Smooth muscle cell (in vitro differentiated cells): ENCODE measurements at regions not wholly inside any gene's neighbourhood (a gene's known extent, or its start where the extent isn't known, plus 50 kb on each side); places are given as distances from the start of the nearest gene placed in this dataset.

Experiments used
- DNase-seq: peaks from one replicate; lab custom pipeline; 2025; ENCODE audit not compliant: unreplicated experiment; lab: John Stamatoyannopoulos, UW
- H2AFZ ChIP-seq: fragments of 200-600 bp; sonication (generic); 2 replicates; pipeline ENCODE4 v1.6.0; 2016; ENCODE audit warnings: antibody characterized with exemption, low read depth, mild to moderate bottlenecking
- H3F3A ChIP-seq: fragments of 200-600 bp; sonication (generic); 2 replicates; pipeline ENCODE4 v1.6.0; 2017; ENCODE audit warnings: antibody characterized with exemption, low read depth
- H3K27ac ChIP-seq: fragments of 200-600 bp; sonication (generic); 2 replicates; pipeline ENCODE4 v1.5.1; 2016; ENCODE audit warnings: low read depth, mild to moderate bottlenecking
- H3K27me3 ChIP-seq: fragments of 200-600 bp; sonication (generic); 2 replicates; pipeline ENCODE4 v1.6.1; 2016; ENCODE audit warnings: low read depth, mild to moderate bottlenecking
- H3K36me3 ChIP-seq: fragments of 200-600 bp; sonication (generic); 2 replicates; pipeline ENCODE4 v1.5.1; 2016; ENCODE audit warnings: low read depth
- H3K4me1 ChIP-seq: fragments of 200-600 bp; sonication (generic); 2 replicates; pipeline ENCODE4 v1.5.1; 2016; ENCODE audit warnings: low read depth
- H3K4me2 ChIP-seq: fragments of 200-600 bp; sonication (generic); 2 replicates; pipeline ENCODE4 v1.6.0; 2016; ENCODE audit warnings: mild to moderate bottlenecking
- H3K4me3 ChIP-seq: fragments of 200-600 bp; sonication (generic); 2 replicates; pipeline ENCODE4 v1.5.1; 2016; ENCODE audit warnings: mild to moderate bottlenecking
- H3K79me2 ChIP-seq: fragments of 200-600 bp; sonication (generic); 2 replicates; pipeline ENCODE4 v1.6.0; 2016; ENCODE audit warnings: low read depth, mild to moderate bottlenecking
- H3K9ac ChIP-seq: fragments of 200-600 bp; sonication (generic); 2 replicates; pipeline ENCODE4 v1.6.0; 2016; ENCODE audit warnings: low read depth
- H3K9me3 ChIP-seq: fragments of 200-600 bp; sonication (generic); replicated peaks from 2 replicates; pipeline ENCODE4 v1.5.1; 2016; ENCODE audit warnings: low read depth
- H4K20me1 ChIP-seq: fragments of 200-600 bp; sonication (generic); 2 replicates; pipeline ENCODE4 v1.6.0; 2016; ENCODE audit warnings: low read depth
- WGBS: methylation state at CpG from one replicate; pipeline ENCODE4 v1.1.7; 2016; ENCODE audit warnings: low lambda C conversion rate; 5-methylcytosine and 5-hydroxymethylcytosine counted together
- TF ChIP-seq, protein P1 (sequence below): fragments of 200-600 bp; sonication (generic); IDR thresholded peaks from 2 replicates; pipeline ENCODE4 v1.5.1; 2017; ENCODE audit warnings: borderline replicate concordance, mild to moderate bottlenecking, antibody characterized with exemption; ENCODE audit not compliant: insufficient read depth, poor library complexity, severe bottlenecking

DNA sequence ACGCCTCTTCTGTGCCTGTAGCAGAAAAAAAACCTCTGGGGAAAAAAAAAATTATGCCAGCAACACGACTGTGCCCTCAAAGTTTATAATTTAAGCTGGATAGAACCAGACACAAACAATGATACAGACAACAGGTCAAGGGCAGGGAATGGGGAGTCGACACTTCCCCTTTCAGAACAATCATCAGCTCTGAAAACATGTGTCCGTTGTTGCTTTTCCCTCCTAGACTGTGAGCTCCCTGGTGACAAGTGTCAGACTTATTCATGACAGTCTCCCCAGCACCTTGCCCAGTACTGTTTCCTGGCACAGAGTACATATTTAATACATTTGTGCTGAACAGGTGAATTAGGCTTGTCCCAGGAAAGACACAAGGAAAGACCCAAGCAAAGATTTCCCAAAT, 178.3 kb downstream of the SOX9 start:
- Histone ChIP-seq H3K27ac (no peak overlapping the region), H3K79me2 (no peaks in the 10 kb centered on the region), H2AFZ (no peak overlapping the region), H3K4me1 (no peaks in the 10 kb centered on the region), H3K9ac (no peak overlapping the region), H3F3A (no peaks in the 10 kb centered on the region), H4K20me1 (no peaks in the 10 kb centered on the region), H3K36me3 (no peaks in the 10 kb centered on the region), H3K4me2 (no peak overlapping the region), H3K9me3 (no peaks in the 10 kb centered on the region), H3K27me3 (no peaks in the 10 kb centered on the region), H3K4me3 (no peak overlapping the region)
- no peak for DNase-seq
- 76% methylated on average over 4 of the region's 4 CpGs for WGBS
- TF ChIP-seq, protein P1, sequence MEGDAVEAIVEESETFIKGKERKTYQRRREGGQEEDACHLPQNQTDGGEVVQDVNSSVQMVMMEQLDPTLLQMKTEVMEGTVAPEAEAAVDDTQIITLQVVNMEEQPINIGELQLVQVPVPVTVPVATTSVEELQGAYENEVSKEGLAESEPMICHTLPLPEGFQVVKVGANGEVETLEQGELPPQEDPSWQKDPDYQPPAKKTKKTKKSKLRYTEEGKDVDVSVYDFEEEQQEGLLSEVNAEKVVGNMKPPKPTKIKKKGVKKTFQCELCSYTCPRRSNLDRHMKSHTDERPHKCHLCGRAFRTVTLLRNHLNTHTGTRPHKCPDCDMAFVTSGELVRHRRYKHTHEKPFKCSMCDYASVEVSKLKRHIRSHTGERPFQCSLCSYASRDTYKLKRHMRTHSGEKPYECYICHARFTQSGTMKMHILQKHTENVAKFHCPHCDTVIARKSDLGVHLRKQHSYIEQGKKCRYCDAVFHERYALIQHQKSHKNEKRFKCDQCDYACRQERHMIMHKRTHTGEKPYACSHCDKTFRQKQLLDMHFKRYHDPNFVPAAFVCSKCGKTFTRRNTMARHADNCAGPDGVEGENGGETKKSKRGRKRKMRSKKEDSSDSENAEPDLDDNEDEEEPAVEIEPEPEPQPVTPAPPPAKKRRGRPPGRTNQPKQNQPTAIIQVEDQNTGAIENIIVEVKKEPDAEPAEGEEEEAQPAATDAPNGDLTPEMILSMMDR, result no peak

DNA sequence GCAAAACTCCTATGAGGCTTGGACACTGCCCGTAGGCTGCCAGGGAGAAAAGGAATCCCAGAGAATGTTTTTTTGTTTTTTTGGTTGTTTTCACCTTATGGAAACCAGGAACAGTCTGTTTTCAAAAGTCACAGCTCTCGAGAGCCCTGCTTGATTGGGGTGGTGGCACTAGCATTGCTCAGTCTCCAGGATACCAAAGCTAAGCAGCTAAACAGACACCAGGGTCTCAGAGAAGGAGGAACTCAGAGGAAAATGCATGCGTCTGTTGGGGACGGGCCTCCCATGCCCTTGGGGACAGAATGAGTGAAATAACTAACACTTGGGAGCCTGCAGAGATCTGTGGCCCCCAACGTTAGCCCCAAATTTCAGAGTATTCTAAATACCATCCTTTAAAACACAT, 178.8 kb downstream of the SOX9 start:
- no peaks in the 10 kb centered on the region for H3K4me1 ChIP-seq
- WGBS, result 75% methylated on average over 5 of the region's 5 CpGs
- no peaks in the 10 kb centered on the region for H3K36me3 ChIP-seq
- H4K20me1 ChIP-seq, result no peaks in the 10 kb centered on the region
- no peaks in the 10 kb centered on the region for H3K9me3 ChIP-seq
- TF ChIP-seq, protein P1, result no peak
- H3K27ac ChIP-seq, result no peak overlapping the region
- no peak overlapping the region for H3K4me2 ChIP-seq
- H3K9ac ChIP-seq, result no peak overlapping the region
- H3K27me3 ChIP-seq, result no peaks in the 10 kb centered on the region
- H3K4me3 ChIP-seq, result no peak overlapping the region
- no peak for DNase-seq
- H2AFZ ChIP-seq, result no peak overlapping the region
- no peaks in the 10 kb centered on the region for H3F3A ChIP-seq
- H3K79me2 ChIP-seq, result no peaks in the 10 kb centered on the region

DNA sequence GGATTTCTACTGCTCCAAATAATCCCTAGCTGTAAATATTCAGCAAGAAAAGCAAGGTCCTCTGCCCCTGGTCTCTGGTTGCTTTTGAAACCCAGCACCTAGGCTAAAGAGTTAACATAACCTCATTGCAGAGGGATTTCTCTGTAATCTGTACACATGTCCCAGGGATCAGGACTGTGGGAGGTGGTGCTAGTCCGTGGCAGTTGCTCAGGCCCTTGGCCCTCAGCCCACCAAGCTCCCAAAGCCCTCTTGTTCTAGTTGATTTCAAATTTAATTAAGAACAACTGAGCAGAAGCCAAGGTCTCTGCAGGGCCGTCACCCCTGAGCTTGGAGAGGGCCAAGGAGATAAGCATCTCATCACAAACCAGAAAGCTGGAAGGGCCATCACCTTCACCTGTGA, 181.1 kb downstream of the SOX9 start:
- Histone ChIP-seq H3K4me3 (no peak overlapping the region), H3F3A (no peaks in the 10 kb centered on the region), H4K20me1 (no peaks in the 10 kb centered on the region), H3K4me2 (no peak overlapping the region), H3K9ac (no peak overlapping the region), H2AFZ (no peak overlapping the region), H3K79me2 (no peaks in the 10 kb centered on the region), H3K9me3 (no peaks in the 10 kb centered on the region), H3K27ac (no peak overlapping the region), H3K27me3 (no peaks in the 10 kb centered on the region), H3K4me1 (no peaks in the 10 kb centered on the region), H3K36me3 (no peaks in the 10 kb centered on the region)
- TF ChIP-seq, protein P1, result no peak
- 59% methylated on average over 2 of the region's 2 CpGs for WGBS
- DNase-seq, result no peak

DNA sequence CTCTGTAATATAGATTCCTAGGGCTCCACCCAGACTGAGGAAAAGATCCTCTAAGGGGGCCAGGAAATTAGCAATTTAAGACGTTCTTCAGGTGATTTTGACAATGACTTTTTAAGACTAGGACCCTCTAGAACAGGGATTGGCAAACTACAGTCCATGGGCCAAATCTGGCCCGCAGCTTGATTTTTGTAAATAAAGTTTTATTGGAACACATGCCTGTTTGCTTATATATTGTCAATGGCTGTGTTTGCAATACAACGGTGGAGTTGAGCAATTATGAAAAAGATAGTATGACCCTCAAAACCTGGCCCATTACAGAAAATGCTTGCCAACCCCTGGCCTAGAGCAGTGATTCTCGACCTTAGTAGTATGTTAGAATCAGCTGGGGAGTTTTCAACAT, 181.9 kb downstream of the SOX9 start:
- Histone ChIP-seq H3K4me2 (no peak overlapping the region), H3K4me1 (no peaks in the 10 kb centered on the region), H3F3A (no peaks in the 10 kb centered on the region), H4K20me1 (no peaks in the 10 kb centered on the region), H3K79me2 (no peaks in the 10 kb centered on the region), H3K36me3 (no peaks in the 10 kb centered on the region), H3K27ac (no peak overlapping the region), H3K9me3 (no peaks in the 10 kb centered on the region), H2AFZ (no peak overlapping the region), H3K4me3 (no peak overlapping the region), H3K27me3 (no peaks in the 10 kb centered on the region), H3K9ac (no peak overlapping the region)
- TF ChIP-seq, protein P1, result no peak
- 86% methylated on average over 4 of the region's 4 CpGs for WGBS
- no peak for DNase-seq
